Pulmonary artery endothelial cell (primary cell): ENCODE measurements at regions not wholly inside any gene's neighbourhood (a gene's known extent, or its start where the extent isn't known, plus 50 kb on each side); places are given as distances from the start of the nearest gene placed in this dataset.

Source experiments
- DNase-seq: peaks from one replicate; pipeline ENCODE4 v3.0.0-alpha.2; 2011; ENCODE audit warnings: low read depth, low spot score

- DNase-seq, result no peak
These were observed 201.1 kb upstream of the NUDT4 start for GRCh38 chr12:93176610-93177126.

- DNase-seq, result peak; percentile 60
These were observed 200.2 kb upstream of the NUDT4 start for GRCh38 chr12:93177208-93178153.

GRCh38 chr12:93178154-93178878 lies 199.4 kb upstream of the NUDT4 start:
- no peak for DNase-seq

- no peak for DNase-seq
These were observed 197.9 kb upstream of the NUDT4 start for GRCh38 chr12:93179792-93180191.

- no peak for DNase-seq
These were observed 197.2 kb upstream of the NUDT4 start for GRCh38 chr12:93180566-93180965.

GRCh38 chr12:93181409-93181965 lies 196.2 kb upstream of the NUDT4 start:
- DNase-seq, result no peak

GRCh38 chr12:93183940-93184671 lies 193.6 kb upstream of the NUDT4 start:
- no peak for DNase-seq

- DNase-seq, result no peak
These were observed 192.9 kb upstream of the NUDT4 start for GRCh38 chr12:93184672-93185368.

- no peak for DNase-seq
These were observed 192.4 kb upstream of the NUDT4 start for GRCh38 chr12:93185369-93185741.

- no peak for DNase-seq
These were observed 191.6 kb upstream of the NUDT4 start for GRCh38 chr12:93186131-93186530.

- DNase-seq, result no peak
These were observed 191.1 kb upstream of the NUDT4 start for GRCh38 chr12:93186621-93187020.

- DNase-seq, result no peak
These were observed 186.3 kb upstream of the NUDT4 start for GRCh38 chr12:93191423-93191822.

GRCh38 chr12:93191956-93192355 lies 185.8 kb upstream of the NUDT4 start:
- DNase-seq, result no peak

GRCh38 chr12:93192878-93193277 lies 184.8 kb upstream of the NUDT4 start:
- no peak for DNase-seq

- no peak for DNase-seq
These were observed 182.2 kb upstream of the NUDT4 start for GRCh38 chr12:93195511-93195910.

GRCh38 chr12:93197067-93197593 lies 180.6 kb upstream of the NUDT4 start:
- DNase-seq, result no peak

- no peak for DNase-seq
These were observed 179.6 kb upstream of the NUDT4 start for GRCh38 chr12:93198086-93198485.

- DNase-seq, result no peak
These were observed 177.9 kb upstream of the NUDT4 start for GRCh38 chr12:93199831-93200236.

GRCh38 chr12:93200291-93200917 lies 177.3 kb upstream of the NUDT4 start:
- no peak for DNase-seq

GRCh38 chr12:93201990-93202389 lies 175.7 kb upstream of the NUDT4 start:
- no peak for DNase-seq
